ENCODE measurements at regions not wholly inside any gene's neighbourhood (a gene's known extent, or its start where the extent isn't known, plus 50 kb on each side); places are given as distances from the start of the nearest gene placed in this dataset.

- DNase-seq (ENCODE audit: low read depth) = no peak
- TF ChIP-seq MAX (IDR thresholded peaks at IDR 0.05; ENCODE audit: low read depth, low read length) (no peak), CTCF (IDR thresholded peaks at IDR 0.05; ENCODE audit: low read depth, low read length) (no peak), MYC (IDR thresholded peaks at IDR 0.05; ENCODE audit: low read depth, low read length) (no peak), POLR2A (IDR thresholded peaks at IDR 0.05; ENCODE audit: extremely low read depth, insufficient read length) (no peak)
- no peak overlapping the region for H3K4me3 ChIP-seq (ENCODE audit: low read depth, low read length)
These were observed 1029.6 kb downstream of the CDH11 start for GRCh38 chr16:64092271-64092670.

GRCh38 chr16:64090327-64090726 is 1031.5 kb downstream of the CDH11 start:
- no peak for DNase-seq (ENCODE audit: low read depth)
- H3K4me3 ChIP-seq (ENCODE audit: low read depth, low read length) = no peak overlapping the region
- no peak for TF ChIP-seq MYC (IDR thresholded peaks at IDR 0.05; ENCODE audit: low read depth, low read length)
- no peak for TF ChIP-seq CTCF (IDR thresholded peaks at IDR 0.05; ENCODE audit: low read depth, low read length)
- TF ChIP-seq MAX (IDR thresholded peaks at IDR 0.05; ENCODE audit: low read depth, low read length) = no peak
- no peak for TF ChIP-seq POLR2A (IDR thresholded peaks at IDR 0.05; ENCODE audit: extremely low read depth, insufficient read length)

GRCh38 chr16:64089697-64090096 is 1032.2 kb downstream of the CDH11 start:
- H3K4me3 ChIP-seq (ENCODE audit: low read depth, low read length) = no peak overlapping the region
- no peak for TF ChIP-seq MAX (IDR thresholded peaks at IDR 0.05; ENCODE audit: low read depth, low read length)
- TF ChIP-seq CTCF (IDR thresholded peaks at IDR 0.05; ENCODE audit: low read depth, low read length) = peak; percentile 46
- DNase-seq (ENCODE audit: low read depth) = peak; percentile 42

- TF ChIP-seq MAX (IDR thresholded peaks at IDR 0.05; ENCODE audit: low read depth, low read length) (no peak), CTCF (IDR thresholded peaks at IDR 0.05; ENCODE audit: low read depth, low read length) (no peak)
- no peak overlapping the region for H3K4me3 ChIP-seq (ENCODE audit: low read depth, low read length)
- DNase-seq (ENCODE audit: low read depth) = no peak
These were observed 1033.0 kb downstream of the CDH11 start for GRCh38 chr16:64088838-64089237.

GRCh38 chr16:64085296-64085695 is 1036.6 kb downstream of the CDH11 start:
- TF ChIP-seq CTCF (IDR thresholded peaks at IDR 0.05; ENCODE audit: low read depth, low read length) (no peak), POLR2A (IDR thresholded peaks at IDR 0.05; ENCODE audit: extremely low read depth, insufficient read length) (no peak), MAX (IDR thresholded peaks at IDR 0.05; ENCODE audit: low read depth, low read length) (no peak), MYC (IDR thresholded peaks at IDR 0.05; ENCODE audit: low read depth, low read length) (no peak)
- no peak overlapping the region for H3K4me3 ChIP-seq (ENCODE audit: low read depth, low read length)
- DNase-seq (ENCODE audit: low read depth) = no peak

GRCh38 chr16:64084706-64085105 is 1037.2 kb downstream of the CDH11 start:
- H3K4me3 ChIP-seq (ENCODE audit: low read depth, low read length) = no peak overlapping the region
- TF ChIP-seq POLR2A (IDR thresholded peaks at IDR 0.05; ENCODE audit: extremely low read depth, insufficient read length) = no peak
- no peak for TF ChIP-seq MYC (IDR thresholded peaks at IDR 0.05; ENCODE audit: low read depth, low read length)
- TF ChIP-seq MAX (IDR thresholded peaks at IDR 0.05; ENCODE audit: low read depth, low read length) = no peak
- no peak for TF ChIP-seq CTCF (IDR thresholded peaks at IDR 0.05; ENCODE audit: low read depth, low read length)
- no peak for DNase-seq (ENCODE audit: low read depth)
